ENCODE measurements at regions not wholly inside any gene's neighbourhood (a gene's known extent, or its start where the extent isn't known, plus 50 kb on each side); places are given as distances from the start of the nearest gene placed in this dataset.

DNA sequence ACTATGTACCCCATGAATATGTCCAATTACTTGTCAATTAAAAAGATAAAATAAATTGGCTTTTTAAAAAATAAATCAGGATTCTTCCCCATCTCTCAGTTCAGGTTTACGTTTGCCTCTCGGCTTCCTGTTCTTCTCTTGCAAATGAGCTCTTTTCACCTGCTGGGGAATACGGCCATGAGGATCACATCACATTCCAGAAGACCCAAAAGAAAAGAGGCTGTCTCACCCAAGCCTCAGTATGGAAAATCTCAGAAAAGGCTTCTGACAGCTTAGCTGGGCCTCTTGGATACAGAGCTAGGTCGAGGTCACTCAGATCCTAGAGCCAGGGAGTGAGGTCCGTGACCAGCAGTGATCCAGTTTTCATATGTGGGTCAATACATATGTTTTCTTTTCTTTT is 171.2 kb upstream of the SDK2 start:
- DNase-seq (ENCODE audit: low spot score), result no peak

DNA sequence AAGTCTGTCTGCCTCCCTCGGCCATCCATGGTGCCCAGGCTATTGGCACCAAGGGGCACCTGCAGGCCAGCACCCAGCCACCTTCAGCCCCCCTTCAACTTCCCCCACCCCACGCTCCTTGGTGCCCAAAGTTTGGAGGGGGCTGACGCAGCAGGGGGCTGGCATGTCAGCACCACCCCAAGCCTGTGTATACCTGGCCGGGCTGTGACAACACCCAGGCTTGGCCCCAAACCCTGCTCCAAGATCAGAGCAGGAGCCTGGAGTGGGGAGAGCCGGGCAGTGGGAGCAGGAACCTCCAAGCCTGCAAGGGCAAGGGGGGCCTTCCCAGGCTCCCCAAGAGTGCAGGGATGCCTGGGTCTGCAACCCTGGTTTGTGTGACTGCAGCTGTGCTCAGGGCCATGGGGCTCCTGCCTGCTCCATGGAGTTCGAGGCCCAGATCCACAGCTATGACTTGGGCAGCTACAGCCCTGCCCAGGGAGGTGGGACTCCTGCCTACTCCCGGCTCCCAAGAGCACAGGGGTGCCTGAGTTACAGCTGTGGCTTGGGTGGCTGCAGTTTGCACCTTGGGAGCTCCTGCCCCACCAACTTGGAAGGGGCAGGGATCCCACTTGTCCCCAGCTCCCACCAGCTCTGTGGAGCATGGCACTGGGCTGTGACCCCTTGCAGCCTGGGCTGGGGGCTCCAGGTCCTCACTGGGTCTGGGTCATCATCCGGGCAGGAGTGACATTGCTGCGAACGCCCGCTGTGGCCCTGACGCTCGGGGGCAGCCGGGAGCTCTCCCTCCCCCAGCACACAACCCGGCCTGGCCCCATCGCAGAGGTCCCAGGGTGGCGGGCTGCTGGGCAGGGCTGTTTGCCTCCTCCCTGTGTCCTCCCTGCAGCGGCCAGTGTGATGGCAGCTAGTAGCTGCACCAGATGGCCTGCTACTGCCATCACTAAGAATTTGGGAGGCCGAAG is 175.5 kb upstream of the SDK2 start:
- no peak for DNase-seq (ENCODE audit: low spot score)

DNA sequence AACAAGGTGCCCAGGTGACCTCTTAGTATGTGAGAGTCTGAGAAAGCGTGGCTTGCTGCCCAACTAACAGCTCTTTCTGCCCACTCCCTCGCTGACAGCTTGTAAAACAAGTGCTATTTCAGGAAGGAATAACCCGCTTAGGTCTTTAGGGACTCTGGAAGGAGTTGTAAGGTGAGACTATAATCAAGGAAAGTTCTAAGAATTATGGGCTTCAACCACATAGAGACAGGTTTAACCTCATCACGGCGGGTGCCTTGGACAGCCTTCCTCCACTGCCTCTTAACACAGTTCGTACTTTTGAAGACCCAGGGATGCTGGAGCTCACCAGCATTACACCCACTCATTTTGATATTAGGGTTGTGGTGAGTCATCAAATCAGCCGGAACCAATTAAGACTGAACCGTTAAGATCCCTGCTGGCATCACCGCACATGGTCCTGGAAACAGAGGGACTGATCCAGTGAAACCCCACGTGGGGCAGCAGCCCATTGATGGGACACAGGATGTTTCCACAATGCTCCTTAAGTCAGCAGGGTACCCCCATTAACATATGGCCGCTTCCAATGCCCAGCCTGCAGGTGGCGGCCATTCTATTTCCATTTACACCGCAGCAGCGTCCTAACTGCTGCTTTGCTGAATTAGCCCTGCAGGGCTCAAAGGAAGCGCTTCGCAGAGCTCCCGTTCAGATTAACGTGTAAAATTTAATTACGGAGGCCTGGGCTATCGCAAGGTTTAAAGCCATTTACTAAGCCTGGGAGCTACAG is 176.6 kb upstream of the SDK2 start:
- DNase-seq (ENCODE audit: low spot score), result no peak

DNA sequence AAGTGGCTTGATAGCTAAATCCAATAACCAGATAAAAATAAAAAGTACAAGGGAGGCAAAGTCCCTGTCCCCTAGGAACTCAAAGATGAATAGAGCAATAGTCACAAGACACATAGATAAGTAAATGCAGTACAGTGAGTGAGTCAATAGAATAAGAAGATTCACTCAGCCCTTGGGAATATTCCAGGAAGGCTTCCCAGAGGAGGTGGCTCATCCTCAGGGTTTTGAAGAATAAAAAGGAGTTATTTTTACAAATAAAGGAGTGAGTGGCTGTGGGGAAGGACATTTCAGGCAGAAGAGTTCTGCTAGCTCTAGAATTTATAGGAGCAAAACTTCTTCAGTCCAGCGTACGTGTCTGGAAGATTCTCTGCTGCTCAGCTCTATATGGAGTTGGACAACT is 177.4 kb upstream of the SDK2 start:
- DNase-seq (ENCODE audit: low spot score), result no peak

GRCh38 chr17:73822371-73822770 is 178.1 kb upstream of the SDK2 start:
- no peak for DNase-seq (ENCODE audit: low spot score)

- no peak for DNase-seq (ENCODE audit: low spot score)
Observed at GRCh38 chr17:73823684-73824083, 179.4 kb upstream of the SDK2 start.

GRCh38 chr17:73824321-73824720 is 180.1 kb upstream of the SDK2 start:
- no peak for DNase-seq (ENCODE audit: low spot score)

DNA sequence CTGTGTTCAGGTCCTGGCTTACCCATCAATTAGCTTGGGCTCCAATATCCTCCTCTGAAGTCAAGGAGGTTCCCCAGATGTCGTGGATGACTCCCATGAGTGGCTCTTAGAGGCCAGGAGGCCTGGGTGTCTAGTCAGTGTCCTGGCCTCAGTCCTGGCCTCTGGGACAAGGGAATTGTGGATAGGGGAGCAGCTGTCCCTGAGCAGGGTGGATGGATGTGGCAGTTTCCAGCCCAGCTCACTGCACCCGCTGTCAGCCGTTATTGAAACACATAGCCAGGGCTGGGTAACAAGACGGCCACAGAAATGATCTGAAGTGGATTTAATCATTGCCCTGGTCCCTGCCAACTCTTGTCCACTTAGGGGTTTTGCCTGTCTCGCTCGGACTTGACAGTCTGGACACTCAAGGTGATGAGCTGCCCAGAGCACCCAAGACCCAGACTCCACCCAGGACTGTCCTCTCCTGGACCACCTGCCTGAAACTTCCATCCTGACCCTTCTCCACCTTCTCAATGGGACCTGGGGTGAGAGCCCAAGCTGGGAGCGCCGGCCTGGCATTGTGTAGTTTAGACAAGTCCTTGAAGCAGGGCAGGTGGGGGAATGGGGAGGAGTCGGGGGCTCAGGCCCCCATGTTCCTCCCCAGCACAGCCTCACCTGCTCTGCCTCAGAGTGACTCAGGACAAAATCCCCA is 182.1 kb upstream of the SDK2 start:
- DNase-seq (ENCODE audit: low spot score), result no peak

DNA sequence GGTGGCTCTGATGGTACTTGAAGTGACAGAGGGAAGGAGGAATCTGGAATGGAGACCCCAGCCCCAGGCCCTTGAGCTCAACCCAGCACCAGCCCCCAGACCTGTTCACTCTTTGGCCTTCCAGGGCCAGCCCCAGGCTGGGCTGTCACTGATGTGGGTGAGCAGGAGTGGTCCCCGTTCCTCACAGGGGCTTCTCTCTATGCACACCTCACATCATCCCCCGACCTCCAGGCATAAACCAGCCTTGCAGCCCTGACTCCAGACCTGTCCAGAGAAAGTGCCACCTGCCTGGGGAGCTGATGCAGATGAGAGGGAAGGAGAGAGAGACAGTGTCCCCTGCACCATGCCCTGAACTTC is 182.6 kb upstream of the SDK2 start:
- DNase-seq (ENCODE audit: low spot score), result no peak

- no peak for DNase-seq (ENCODE audit: low spot score)
Observed at GRCh38 chr17:73827627-73828291, 183.5 kb upstream of the SDK2 start.

GRCh38 chr17:73829676-73830280 is 185.5 kb upstream of the SDK2 start:
- no peak for DNase-seq (ENCODE audit: low spot score)

- no peak for DNase-seq (ENCODE audit: low spot score)
Observed at GRCh38 chr17:73831699-73832098, 187.5 kb upstream of the SDK2 start.

- no peak for DNase-seq (ENCODE audit: low spot score)
Observed at GRCh38 chr17:73833775-73834488, 189.7 kb upstream of the SDK2 start.

DNA sequence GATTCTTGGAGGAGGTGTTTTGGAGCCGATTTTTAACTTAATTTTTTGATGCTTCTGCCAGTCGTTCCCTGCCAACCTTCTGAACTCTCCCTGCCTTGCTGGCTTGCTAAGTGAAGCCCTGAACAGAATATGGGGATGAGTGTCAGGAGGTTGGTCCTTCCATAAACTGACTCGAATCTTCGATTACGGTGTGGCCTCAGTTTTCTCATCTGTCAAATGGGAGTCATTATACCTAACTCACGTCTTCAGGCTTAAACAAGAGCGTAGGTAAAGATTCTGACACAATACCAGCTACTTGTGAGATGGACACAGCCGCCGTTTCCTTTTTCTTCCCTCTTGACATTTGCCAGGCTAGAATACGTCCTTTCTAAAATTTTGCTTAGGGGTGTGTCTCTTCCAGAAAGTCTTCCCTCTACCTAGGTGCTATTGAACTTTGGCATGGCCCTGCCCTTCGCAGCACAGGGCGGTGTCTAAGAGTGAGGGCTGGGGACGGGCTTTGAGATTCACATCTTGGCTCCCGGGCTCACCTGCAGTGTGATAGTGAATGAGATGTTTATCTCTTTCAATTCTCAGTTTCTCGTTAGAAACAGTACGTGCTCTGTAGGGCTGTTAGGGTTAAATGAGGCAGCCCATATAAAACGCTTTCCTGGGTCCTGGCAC is 190.6 kb upstream of the SDK2 start:
- DNase-seq (ENCODE audit: low spot score), result no peak

GRCh38 chr17:73835605-73836004 is 191.4 kb upstream of the SDK2 start:
- no peak for DNase-seq (ENCODE audit: low spot score)

DNA sequence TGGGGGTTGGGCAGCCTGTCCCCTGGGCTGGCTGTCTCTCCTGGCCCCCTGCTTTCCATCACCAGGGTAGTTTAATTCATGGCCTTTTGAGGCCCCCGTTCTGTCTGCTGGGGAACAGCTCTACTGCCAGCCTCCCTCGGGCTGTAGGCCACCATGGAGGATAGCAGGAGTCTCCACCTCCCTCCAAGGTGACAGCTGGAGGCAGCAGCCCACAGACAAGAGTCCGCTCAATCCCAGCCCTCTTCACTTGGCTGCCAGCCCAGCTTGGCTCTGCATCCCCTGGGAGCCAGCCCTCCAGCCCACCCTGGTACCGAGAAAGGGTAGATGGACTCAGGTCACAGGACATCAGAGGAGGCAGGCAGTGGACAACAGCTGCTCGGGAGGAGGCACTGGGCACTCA is 194.6 kb upstream of the SDK2 start:
- DNase-seq (ENCODE audit: low spot score), result no peak

DNA sequence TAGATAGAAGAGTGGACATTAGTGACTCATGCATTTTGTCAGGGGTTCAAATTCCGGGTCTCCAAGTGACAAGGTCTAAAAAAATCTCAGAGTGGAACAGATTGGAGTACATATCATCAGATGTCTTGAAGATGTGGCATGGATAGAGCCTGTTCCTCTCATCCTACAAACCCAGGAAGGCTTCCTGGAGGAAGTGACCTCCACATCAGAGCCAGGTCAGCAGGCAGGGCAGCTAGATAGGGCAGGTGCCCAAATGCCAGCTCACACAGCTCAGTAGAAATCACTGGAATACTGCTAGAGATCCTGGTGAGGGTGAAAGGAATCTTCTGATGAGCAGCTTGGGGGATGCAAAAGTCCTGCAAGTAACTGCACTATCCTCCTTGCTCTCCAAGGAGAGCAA is 196.6 kb upstream of the SDK2 start:
- DNase-seq (ENCODE audit: low spot score), result no peak

GRCh38 chr17:73841431-73842060 is 197.3 kb upstream of the SDK2 start:
- DNase-seq (ENCODE audit: low spot score), result no peak

DNA sequence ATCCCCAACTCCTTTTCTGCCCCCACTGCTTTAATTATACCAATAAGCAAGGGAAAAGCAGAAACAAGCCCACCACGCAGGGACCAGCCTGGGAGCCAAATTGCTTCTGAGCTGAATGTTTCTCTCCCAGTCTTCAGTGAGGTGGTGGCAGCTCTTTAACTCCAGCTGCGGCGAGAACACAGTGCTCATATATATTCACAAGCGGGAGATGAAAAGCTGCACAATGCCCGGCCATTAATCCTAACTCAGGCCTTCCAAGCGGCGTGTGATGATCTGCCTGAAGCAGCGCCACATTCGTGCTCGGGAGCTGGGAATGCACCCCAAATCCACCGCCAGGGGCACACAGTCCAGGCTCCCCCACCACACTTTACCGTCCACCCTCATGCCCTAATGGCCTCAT is 203.7 kb upstream of the SDK2 start:
- DNase-seq (ENCODE audit: low spot score), result no peak

- no peak for DNase-seq (ENCODE audit: low spot score)
Observed at GRCh38 chr17:73850426-73850825, 206.2 kb upstream of the SDK2 start.

Data from AG20443 (cell line).